ENCODE measurements at regions not wholly inside any gene's neighbourhood (a gene's known extent, or its start where the extent isn't known, plus 50 kb on each side); places are given as distances from the start of the nearest gene placed in this dataset.

DNA sequence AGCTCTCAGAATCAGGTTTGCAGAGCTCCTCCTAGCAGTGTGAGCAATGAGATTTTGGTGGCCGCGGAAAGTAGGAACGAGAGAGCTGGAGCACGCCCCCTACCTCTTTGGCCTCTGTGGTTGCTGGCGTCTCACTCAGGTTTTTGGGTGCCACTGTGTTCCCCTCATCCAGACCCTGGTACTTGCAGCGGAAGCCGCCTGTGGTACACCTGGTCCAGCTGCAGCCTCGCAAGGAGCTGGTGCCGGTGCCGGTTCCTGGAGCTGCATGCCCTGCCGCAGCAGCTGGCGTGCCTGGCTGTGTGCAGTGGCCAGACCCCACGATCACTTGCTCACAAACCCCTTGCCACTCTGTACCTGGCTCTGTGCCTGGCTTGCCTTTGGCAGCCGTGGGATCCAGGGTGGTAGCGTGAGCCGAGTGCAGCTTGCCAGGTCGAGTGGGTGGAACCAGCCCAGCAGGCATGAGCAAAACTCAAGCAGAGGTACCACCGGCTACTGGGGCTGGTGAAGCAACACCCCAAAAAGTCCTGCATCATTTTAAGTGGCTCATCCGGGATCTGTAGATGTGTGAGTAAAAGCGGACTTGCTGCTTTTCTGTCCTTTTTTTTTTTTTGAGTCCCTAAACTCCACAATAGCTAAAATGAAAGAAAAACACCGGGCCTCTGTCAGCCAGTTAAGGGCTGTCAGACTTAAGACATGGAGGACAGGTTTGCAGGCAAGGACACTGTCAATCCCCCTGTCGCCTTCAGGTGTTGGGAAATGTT lies 844.9 kb downstream of the KCNT2 start:
- Histone ChIP-seq H4K20me1 (ENCODE audit: insufficient read depth, low read length) (no peaks in the 10 kb centered on the region), H3K4me3 (ENCODE audit: low read depth in 1 of 2, low read length in 2 of 2) (no peak overlapping the region), H3K36me3 (ENCODE audit: insufficient read depth, low read length) (no peaks in the 10 kb centered on the region), H3K27ac (ENCODE audit: low read length) (no peak overlapping the region), H3K4me1 (ENCODE audit: insufficient read depth, low read length) (no peaks in the 10 kb centered on the region), H3K9ac (ENCODE audit: low read depth, low read length) (no peak overlapping the region), H3K9me3 (ENCODE audit: insufficient read depth, low read length, severe bottlenecking) (no peaks in the 10 kb centered on the region), H3K79me2 (ENCODE audit: insufficient read depth, low read length) (no peaks in the 10 kb centered on the region), H3K4me2 (ENCODE audit: insufficient read depth, low read length) (no peak overlapping the region), H3K27me3 (ENCODE audit: insufficient read depth, low read length, poor library complexity) (no peaks in the 10 kb centered on the region), H2AFZ (ENCODE audit: low read depth, low read length) (no peak overlapping the region)
- ATAC-seq (ENCODE audit: insufficient read depth, low read depth) (no peak), DNase-seq (no peak)
- TF ChIP-seq, protein P1, sequence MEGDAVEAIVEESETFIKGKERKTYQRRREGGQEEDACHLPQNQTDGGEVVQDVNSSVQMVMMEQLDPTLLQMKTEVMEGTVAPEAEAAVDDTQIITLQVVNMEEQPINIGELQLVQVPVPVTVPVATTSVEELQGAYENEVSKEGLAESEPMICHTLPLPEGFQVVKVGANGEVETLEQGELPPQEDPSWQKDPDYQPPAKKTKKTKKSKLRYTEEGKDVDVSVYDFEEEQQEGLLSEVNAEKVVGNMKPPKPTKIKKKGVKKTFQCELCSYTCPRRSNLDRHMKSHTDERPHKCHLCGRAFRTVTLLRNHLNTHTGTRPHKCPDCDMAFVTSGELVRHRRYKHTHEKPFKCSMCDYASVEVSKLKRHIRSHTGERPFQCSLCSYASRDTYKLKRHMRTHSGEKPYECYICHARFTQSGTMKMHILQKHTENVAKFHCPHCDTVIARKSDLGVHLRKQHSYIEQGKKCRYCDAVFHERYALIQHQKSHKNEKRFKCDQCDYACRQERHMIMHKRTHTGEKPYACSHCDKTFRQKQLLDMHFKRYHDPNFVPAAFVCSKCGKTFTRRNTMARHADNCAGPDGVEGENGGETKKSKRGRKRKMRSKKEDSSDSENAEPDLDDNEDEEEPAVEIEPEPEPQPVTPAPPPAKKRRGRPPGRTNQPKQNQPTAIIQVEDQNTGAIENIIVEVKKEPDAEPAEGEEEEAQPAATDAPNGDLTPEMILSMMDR (IDR thresholded peaks at IDR 0.05; ENCODE audit: borderline replicate concordance, extremely low read depth, low read length, poor library complexity, severe bottlenecking), result no peak
- TF ChIP-seq EZH2 (IDR thresholded peaks at IDR 0.05; ENCODE audit: borderline replicate concordance, low read depth, low read length, severe bottlenecking), result no peak

DNA sequence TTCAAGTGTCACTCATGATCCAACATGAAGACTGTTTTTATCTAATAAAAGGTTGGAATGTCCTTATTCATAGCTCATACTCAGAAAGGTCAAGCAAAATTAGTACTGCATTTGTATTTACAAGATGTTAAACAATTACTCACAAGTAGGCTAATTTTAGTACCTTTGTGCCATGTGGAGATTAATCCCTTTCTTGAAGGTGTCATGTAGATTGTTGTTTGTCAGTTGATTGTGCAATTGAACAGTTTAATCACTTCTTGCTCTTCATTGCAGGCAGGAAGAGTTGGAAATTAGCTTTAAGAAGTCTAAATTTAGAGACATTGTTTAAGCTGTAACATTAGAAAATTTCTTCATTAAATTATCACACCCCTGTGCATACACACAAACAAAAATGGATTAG lies 847.1 kb downstream of the KCNT2 start:
- no peaks in the 10 kb centered on the region for H4K20me1 ChIP-seq (ENCODE audit: insufficient read depth, low read length)
- TF ChIP-seq, protein P1 (IDR thresholded peaks at IDR 0.05; ENCODE audit: borderline replicate concordance, extremely low read depth, low read length, poor library complexity, severe bottlenecking), result no peak
- no peak for TF ChIP-seq EZH2 (IDR thresholded peaks at IDR 0.05; ENCODE audit: borderline replicate concordance, low read depth, low read length, severe bottlenecking)

DNA sequence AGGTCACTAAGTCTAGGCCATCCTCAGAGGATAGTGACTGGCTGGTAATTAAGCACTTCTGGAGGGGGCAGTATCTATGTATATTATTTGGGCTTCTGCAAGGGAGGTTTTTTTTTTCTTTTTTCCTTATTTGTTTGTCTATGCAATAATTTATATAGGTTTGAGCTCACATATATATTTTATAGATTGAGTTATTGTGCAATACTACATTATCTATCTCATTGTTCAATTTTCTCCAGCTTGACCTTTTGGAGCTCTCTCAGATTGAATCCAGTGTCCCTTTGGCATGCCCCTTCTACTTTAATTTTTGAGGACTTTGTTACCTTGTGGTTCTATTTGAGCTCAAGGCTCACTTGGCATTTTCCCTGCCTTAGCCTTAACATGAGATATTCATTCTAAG lies 852.1 kb downstream of the KCNT2 start:
- Histone ChIP-seq H3K9ac (ENCODE audit: low read depth, low read length) (no peak overlapping the region), H3K36me3 (ENCODE audit: insufficient read depth, low read length) (no peaks in the 10 kb centered on the region), H3K27ac (ENCODE audit: low read length) (no peak overlapping the region), H2AFZ (ENCODE audit: low read depth, low read length) (no peak overlapping the region), H4K20me1 (ENCODE audit: insufficient read depth, low read length) (no peaks in the 10 kb centered on the region), H3K4me3 (ENCODE audit: low read depth in 1 of 2, low read length in 2 of 2) (no peak overlapping the region), H3K27me3 (ENCODE audit: insufficient read depth, low read length, poor library complexity) (no peaks in the 10 kb centered on the region), H3K4me1 (ENCODE audit: insufficient read depth, low read length) (no peaks in the 10 kb centered on the region), H3K4me2 (ENCODE audit: insufficient read depth, low read length) (no peak overlapping the region), H3K79me2 (ENCODE audit: insufficient read depth, low read length) (no peaks in the 10 kb centered on the region), H3K9me3 (ENCODE audit: insufficient read depth, low read length, severe bottlenecking) (no peaks in the 10 kb centered on the region)
- no peak for ATAC-seq (ENCODE audit: insufficient read depth, low read depth)
- TF ChIP-seq, protein P1 (IDR thresholded peaks at IDR 0.05; ENCODE audit: borderline replicate concordance, extremely low read depth, low read length, poor library complexity, severe bottlenecking), result no peak
- TF ChIP-seq EZH2 (IDR thresholded peaks at IDR 0.05; ENCODE audit: borderline replicate concordance, low read depth, low read length, severe bottlenecking), result no peak
- no peak for DNase-seq

More for the DNA sequence above, 847.1 kb downstream of the KCNT2 start:
- H3K27ac ChIP-seq (ENCODE audit: low read length), result no peak overlapping the region
- no peak overlapping the region for H2AFZ ChIP-seq (ENCODE audit: low read depth, low read length)
- H3K4me1 ChIP-seq (ENCODE audit: insufficient read depth, low read length), result no peaks in the 10 kb centered on the region
- no peak overlapping the region for H3K9ac ChIP-seq (ENCODE audit: low read depth, low read length)
- H3K9me3 ChIP-seq (ENCODE audit: insufficient read depth, low read length, severe bottlenecking), result no peaks in the 10 kb centered on the region
- H3K36me3 ChIP-seq (ENCODE audit: insufficient read depth, low read length), result no peaks in the 10 kb centered on the region
- no peaks in the 10 kb centered on the region for H3K79me2 ChIP-seq (ENCODE audit: insufficient read depth, low read length)
- ATAC-seq (ENCODE audit: insufficient read depth, low read depth) (no peak), DNase-seq (no peak)
- no peaks in the 10 kb centered on the region for H3K27me3 ChIP-seq (ENCODE audit: insufficient read depth, low read length, poor library complexity)
- no peak overlapping the region for H3K4me3 ChIP-seq (ENCODE audit: low read depth in 1 of 2, low read length in 2 of 2)
- H3K4me2 ChIP-seq (ENCODE audit: insufficient read depth, low read length), result no peak overlapping the region
